Activated CD8-positive, alpha-beta T cell treated with anti-CD3 and anti-CD28 coated beads for 36 hours (primary cell): ENCODE measurements at regions not wholly inside any gene's neighbourhood (a gene's known extent, or its start where the extent isn't known, plus 50 kb on each side); places are given as distances from the start of the nearest gene placed in this dataset.
A peak's percentile ranks its signal among the peaks of the same experiment; 100 is the strongest.
"Not testable (repeated sequence)": the region's sequence is repeated elsewhere in the genome, so short reads cannot be mapped to it uniquely, and the experiment has no call there.

Experiments used
- ATAC-seq: fragments of 200-7000 bp; cut with Tn5 transposase; one replicate; pipeline ENCODE4 v1.10.0; 2021; ENCODE audit warnings: mild to moderate bottlenecking, moderate library complexity
- CTCF ChIA-PET: fragments of 350-600 bp; sonication (Branson Sonifier 250); formaldehyde crosslinking; loops from one replicate; lab custom pipeline; 2021; ENCODE audit warnings: antibody characterized with exemption; lab: Charles Lee
- POLR2A ChIA-PET: fragments of 350-600 bp; sonication (Branson Sonifier 250); formaldehyde crosslinking; loops from one replicate; lab custom pipeline; 2021; ENCODE audit warnings: antibody characterized with exemption; lab: Charles Lee
- DNase-seq: peaks from one replicate; pipeline ENCODE4 v3.0.0-alpha.2; 2020
- H3K27ac Mint-ChIP-seq: one replicate; pipeline ENCODE4 v1.8.0; 2021; ENCODE audit warnings: mild to moderate bottlenecking, mixed read lengths
- H3K27me3 Mint-ChIP-seq: one replicate; pipeline ENCODE4 v1.8.0; 2021; ENCODE audit warnings: mixed read lengths
- H3K36me3 Mint-ChIP-seq: one replicate; pipeline ENCODE4 v1.8.0; 2021; ENCODE audit warnings: low read depth, mixed read lengths
- H3K4me1 Mint-ChIP-seq: one replicate; pipeline ENCODE4 v1.8.0; 2021; ENCODE audit warnings: low read depth, mixed read lengths
- H3K4me3 Mint-ChIP-seq: one replicate; pipeline ENCODE4 v1.8.0; 2021; ENCODE audit warnings: mild to moderate bottlenecking, moderate library complexity, mixed read lengths
- H3K9me3 Mint-ChIP-seq: one replicate; pipeline ENCODE4 v1.8.0; 2021; ENCODE audit warnings: mixed read lengths
- intact Hi-C: fragments of 100-400 bp; cut with micrococcal nuclease; formaldehyde crosslinking; loops from one replicate; pipeline ENCODE4 v1.10.0; 2022
- TF ChIP-seq, protein P1 (sequence below): fragments of 200-600 bp; IDR thresholded peaks from one replicate; pipeline ENCODE4 v1.8.0; 2022; ENCODE audit warnings: antibody characterized with exemption, mild to moderate bottlenecking

DNA sequence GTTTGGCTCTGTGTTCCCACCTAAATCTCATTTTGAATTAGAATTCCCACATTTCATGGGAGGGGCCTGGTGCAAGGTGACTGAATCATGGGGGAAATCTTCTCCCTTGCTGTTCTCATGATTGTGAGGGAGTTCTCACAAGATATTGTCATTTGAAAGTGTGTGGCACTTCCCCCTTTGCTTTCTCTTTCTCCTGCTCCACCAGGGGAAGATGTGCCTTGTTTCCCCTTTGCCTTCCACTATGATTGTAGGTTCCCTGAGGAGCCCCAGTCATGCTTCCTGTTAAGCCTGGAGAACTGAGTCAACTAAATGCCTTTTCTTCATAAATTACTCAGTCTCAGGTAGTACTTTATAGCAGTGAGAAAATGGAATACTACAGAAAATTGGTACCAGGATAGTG lies 157.2 kb upstream of the TPRG1 start:
- no peak overlapping the region for H3K27ac Mint-ChIP-seq
- intact Hi-C loops, result no loop called here
- peaks cover 30% of the 10 kb centered on the region for H3K9me3 Mint-ChIP-seq
- H3K27me3 Mint-ChIP-seq, result peaks cover 1% of the 10 kb centered on the region
- peaks cover 19% of the 10 kb centered on the region for H3K4me1 Mint-ChIP-seq
- ChIA-PET POLR2A (interaction anchor here (0.6 kb wide), 1 partner anchor 24 kb away, joined by 3 read pairs; no protein-coding TSS in a partner anchor), CTCF (no interaction called here)
- H3K36me3 Mint-ChIP-seq, result peaks cover 9% of the 10 kb centered on the region
- H3K4me3 Mint-ChIP-seq, result no peak overlapping the region
- TF ChIP-seq, protein P1, sequence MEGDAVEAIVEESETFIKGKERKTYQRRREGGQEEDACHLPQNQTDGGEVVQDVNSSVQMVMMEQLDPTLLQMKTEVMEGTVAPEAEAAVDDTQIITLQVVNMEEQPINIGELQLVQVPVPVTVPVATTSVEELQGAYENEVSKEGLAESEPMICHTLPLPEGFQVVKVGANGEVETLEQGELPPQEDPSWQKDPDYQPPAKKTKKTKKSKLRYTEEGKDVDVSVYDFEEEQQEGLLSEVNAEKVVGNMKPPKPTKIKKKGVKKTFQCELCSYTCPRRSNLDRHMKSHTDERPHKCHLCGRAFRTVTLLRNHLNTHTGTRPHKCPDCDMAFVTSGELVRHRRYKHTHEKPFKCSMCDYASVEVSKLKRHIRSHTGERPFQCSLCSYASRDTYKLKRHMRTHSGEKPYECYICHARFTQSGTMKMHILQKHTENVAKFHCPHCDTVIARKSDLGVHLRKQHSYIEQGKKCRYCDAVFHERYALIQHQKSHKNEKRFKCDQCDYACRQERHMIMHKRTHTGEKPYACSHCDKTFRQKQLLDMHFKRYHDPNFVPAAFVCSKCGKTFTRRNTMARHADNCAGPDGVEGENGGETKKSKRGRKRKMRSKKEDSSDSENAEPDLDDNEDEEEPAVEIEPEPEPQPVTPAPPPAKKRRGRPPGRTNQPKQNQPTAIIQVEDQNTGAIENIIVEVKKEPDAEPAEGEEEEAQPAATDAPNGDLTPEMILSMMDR, result no peak
- ATAC-seq, result no peak
- DNase-seq, result no peak

DNA sequence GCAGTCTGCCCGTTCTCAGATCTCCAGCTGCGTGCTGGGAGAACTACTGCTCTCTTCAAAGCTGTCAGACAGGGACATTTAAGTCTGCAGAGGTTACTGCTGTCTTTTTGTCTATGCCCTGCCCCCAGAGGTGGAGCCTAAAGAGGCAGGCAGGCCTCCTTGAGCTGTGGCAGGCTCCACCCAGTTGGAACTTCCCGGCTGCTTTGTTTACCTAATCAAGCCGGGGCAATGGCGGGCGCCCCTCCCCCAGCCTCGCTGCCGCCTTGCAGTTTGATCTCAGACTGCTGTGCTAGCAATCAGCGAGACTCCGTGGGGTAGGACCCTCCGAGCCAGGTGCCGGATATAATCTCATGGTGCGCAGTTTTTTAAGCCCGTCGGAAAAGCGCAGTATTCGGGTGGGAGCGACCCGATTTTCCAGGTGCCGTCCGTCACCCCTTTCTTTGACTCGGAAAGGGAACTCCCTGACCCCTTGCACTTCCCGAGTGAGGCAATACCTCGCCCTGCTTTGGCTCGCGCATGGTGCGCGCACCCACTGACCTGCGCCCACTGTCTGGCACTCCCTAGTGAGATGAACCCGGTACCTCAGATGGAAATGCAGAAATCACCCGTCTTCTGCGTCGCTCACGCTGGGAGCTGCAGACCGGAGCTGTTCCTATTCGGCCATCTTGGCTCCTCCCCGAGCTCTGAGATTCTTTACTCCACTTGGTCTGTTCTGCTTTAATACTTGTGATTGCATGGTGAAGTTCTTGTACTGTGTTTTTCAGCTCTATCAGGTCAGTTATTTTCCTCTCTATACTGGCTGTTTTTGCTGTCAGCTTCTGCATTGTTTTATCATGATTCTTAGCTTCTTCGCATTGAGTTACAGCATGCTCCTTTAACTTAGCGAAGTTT lies 148.9 kb upstream of the TPRG1 start:
- H3K4me3 Mint-ChIP-seq, H3K27me3 Mint-ChIP-seq, H3K36me3 Mint-ChIP-seq, H3K9me3 Mint-ChIP-seq, H3K4me1 Mint-ChIP-seq, ATAC-seq, H3K27ac Mint-ChIP-seq, intact Hi-C loops, POLR2A ChIA-PET: not testable (repeated sequence)
- DNase-seq, result peak; percentile 22
- CTCF ChIA-PET, result interaction anchor here (1.3 kb wide), 1 partner anchor 19 kb away, joined by 6 read pairs; no protein-coding TSS in a partner anchor

DNA sequence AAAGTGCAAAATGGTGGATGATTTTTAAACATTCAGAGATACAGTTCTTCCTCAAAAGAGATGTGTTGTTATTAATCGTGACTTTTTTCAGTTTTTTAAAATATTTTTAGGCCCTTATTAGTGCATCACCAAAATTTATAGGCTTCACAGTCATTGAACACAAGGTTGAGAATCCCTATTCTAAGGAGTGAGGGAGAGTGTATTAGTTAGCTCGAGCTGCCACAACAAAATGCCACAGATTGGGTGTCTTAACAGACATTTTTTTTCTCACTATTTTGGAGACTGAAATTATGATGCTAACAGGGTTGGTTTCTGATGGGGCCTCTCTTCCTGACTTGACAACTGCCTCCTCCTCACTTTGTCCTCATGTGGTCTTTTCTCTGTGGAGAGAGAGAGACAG lies 145.9 kb upstream of the TPRG1 start:
- Mint-ChIP-seq H3K4me1 (no peaks in the 10 kb centered on the region), H3K4me3 (no peak overlapping the region), H3K9me3 (no peaks in the 10 kb centered on the region), H3K27ac (no peak overlapping the region), H3K27me3 (peaks cover 12% of the 10 kb centered on the region), H3K36me3 (no peaks in the 10 kb centered on the region)
- TF ChIP-seq, protein P1, result no peak
- intact Hi-C loops, result no loop called here
- DNase-seq, result no peak
- ChIA-PET POLR2A (no interaction called here), CTCF (no interaction called here)
- ATAC-seq, result no peak

DNA sequence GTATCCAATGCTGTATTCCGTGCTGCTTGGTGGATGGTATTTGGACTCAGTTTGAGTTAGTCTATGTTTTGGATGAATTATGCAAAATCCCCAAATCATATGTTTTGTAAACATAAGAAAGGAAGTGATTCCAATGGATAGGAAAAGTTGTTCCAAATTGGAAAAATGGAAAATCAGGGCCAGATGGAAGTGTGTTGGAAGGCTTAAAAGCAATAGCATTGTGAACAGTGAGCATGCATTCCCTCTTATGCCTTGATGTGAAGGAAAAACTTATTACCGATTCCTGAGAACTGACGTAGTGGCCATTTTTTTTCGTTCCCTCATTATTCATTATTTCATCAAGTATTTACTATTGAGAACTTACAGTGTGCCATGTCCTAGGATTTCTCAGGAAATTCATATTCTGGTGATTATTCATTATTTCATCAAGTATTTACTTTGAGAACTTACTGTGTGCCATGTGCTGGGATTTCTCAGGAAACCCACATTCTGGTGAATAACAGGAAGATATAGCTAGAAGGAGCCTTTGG lies 144.1 kb upstream of the TPRG1 start:
- no peak overlapping the region for H3K27ac Mint-ChIP-seq
- no peak overlapping the region for H3K4me3 Mint-ChIP-seq
- intact Hi-C loops, result no loop called here
- CTCF ChIA-PET, result no interaction called here
- peaks cover 12% of the 10 kb centered on the region for H3K27me3 Mint-ChIP-seq
- no peak for DNase-seq
- POLR2A ChIA-PET, result no interaction called here
- H3K36me3 Mint-ChIP-seq, result no peaks in the 10 kb centered on the region
- TF ChIP-seq, protein P1, result no peak
- ATAC-seq, result no peak
- no peaks in the 10 kb centered on the region for H3K4me1 Mint-ChIP-seq
- no peaks in the 10 kb centered on the region for H3K9me3 Mint-ChIP-seq

DNA sequence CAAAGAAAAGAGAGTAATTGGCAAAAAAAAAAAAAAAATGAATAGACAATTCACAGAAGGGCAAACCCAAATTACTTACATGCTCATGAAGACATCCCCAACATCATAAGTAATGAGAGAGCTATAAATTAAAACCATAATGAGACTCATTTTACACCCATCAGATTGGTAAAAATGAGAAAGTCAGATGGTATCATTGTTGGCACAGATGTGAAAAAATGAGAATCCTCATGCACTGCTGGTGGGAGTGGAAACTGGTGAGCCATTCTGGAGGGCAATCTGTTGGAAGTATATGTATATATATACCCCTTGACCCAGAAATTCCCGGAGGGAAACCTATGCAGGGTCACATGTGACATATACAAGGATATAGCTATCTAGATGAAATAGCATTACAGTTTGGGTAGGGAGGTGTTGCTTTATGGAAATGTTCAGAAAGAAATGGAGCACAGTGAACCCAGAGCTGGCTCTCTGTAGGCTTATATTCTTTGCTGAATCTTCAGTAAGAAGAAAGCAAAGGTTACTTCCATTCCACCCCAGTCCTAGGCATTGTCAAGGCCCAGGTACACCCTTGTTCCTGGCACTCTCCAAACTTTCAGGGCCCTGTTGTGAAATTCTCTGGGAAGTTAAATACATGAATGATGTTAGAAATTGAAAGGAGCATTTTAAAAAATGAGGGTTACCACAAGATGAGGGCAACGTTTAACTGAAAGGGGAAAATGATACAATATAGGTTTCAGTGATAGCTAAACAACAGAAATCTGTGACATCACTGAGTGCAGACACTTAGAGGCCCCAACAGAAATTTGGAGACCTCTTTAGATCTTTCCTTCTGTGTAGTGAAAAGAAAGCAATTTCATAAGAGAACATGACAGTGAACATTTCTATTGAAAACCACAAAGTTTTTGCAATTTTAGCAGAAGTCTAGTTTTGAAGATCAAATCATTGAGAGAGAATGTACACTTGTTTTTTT lies 132.7 kb upstream of the TPRG1 start:
- Mint-ChIP-seq H3K4me1 (peaks cover 45% of the 10 kb centered on the region), H3K27ac (peak overlapping the region; percentile 88), H3K9me3 (peaks cover 2% of the 10 kb centered on the region), H3K4me3 (no peak overlapping the region), H3K27me3 (no peaks in the 10 kb centered on the region), H3K36me3 (no peaks in the 10 kb centered on the region)
- CTCF ChIA-PET, result interaction anchor here (0.6 to 5.0 kb wide), 13 partner anchors 12 to 1300 kb away, joined by 3 to 94 read pairs (median 4); no protein-coding TSS in a partner anchor
- intact Hi-C loops, result loop anchor here (10.0 kb wide), 1 partner anchor 1294 kb away; the partner anchor contains the start of gene BCL6
- peak; percentile 79 for ATAC-seq
- TF ChIP-seq, protein P1, result no peak
- DNase-seq, result peak; percentile 21
- POLR2A ChIA-PET, result interaction anchor here (0.6 to 0.8 kb wide), 3 partner anchors 25 to 601 kb away, joined by 3 to 4 read pairs (median 3); no protein-coding TSS in a partner anchor
